HL-60 (cell line): ENCODE measurements at regions not wholly inside any gene's neighbourhood (a gene's known extent, or its start where the extent isn't known, plus 50 kb on each side); places are given as distances from the start of the nearest gene placed in this dataset.

Experiments
- DNase-seq, 2 experiments: peaks; one replicate each; pipeline ENCODE4 v3.0.0-alpha.2; 2010 to 2020; ENCODE audit warnings: low read depth in 1 of 2, low spot score in 1 of 2
- H3K27ac ChIP-seq: fragments of 250-450 bp; sonication (Bioruptor Pico); replicated peaks from 2 replicates; pipeline ENCODE4 v1.5.1; 2020; ENCODE audit warnings: mild to moderate bottlenecking, moderate library complexity
- H3K27me3 ChIP-seq: fragments of 250-450 bp; sonication (Bioruptor Pico); 2 replicates; pipeline ENCODE4 v1.5.1; 2021; ENCODE audit warnings: mild to moderate bottlenecking, moderate library complexity; ENCODE audit not compliant: insufficient read depth, poor library complexity, severe bottlenecking
- H3K4me3 ChIP-seq: replicated peaks from 2 replicates; pipeline ENCODE4 v1.5.1; 2011; ENCODE audit warnings: mild to moderate bottlenecking, control low read depth, low read length; ENCODE audit not compliant: insufficient read depth
- CTCF ChIP-seq: IDR thresholded peaks from one replicate; pipeline ENCODE4 v1.5.1; 2011; ENCODE audit warnings: low read length, control low read depth, inconsistent platforms; ENCODE audit not compliant: insufficient read depth
- GABPA ChIP-seq: IDR thresholded peaks from 2 replicates; pipeline ENCODE4 v1.6.1; 2012; ENCODE audit warnings: low read depth
- POLR2AphosphoS5 ChIP-seq: IDR thresholded peaks from 2 replicates; pipeline ENCODE4 v1.6.1; 2012; ENCODE audit warnings: low read depth
- REST ChIP-seq: IDR thresholded peaks from 2 replicates; pipeline ENCODE4 v1.6.1; 2012; ENCODE audit warnings: low read depth; ENCODE audit not compliant: insufficient replicate concordance
- SPI1 ChIP-seq: IDR thresholded peaks from 2 replicates; pipeline ENCODE4 v1.6.1; 2012; ENCODE audit warnings: low read depth, mild to moderate bottlenecking, borderline replicate concordance

- H3K27ac ChIP-seq, result no peak overlapping the region
- H3K4me3 ChIP-seq, result no peak overlapping the region
- no peak for DNase-seq
- TF ChIP-seq GABPA (no peak), SPI1 (no peak), REST (no peak), CTCF (no peak), POLR2AphosphoS5 (no peak)
- no peaks in the 10 kb centered on the region for H3K27me3 ChIP-seq
Measured at GRCh38 chr14:55760789-55761566, 181.0 kb downstream of the KTN1 start.

GRCh38 chr14:55761651-55762050 lies 181.6 kb downstream of the KTN1 start:
- no peak overlapping the region for H3K27ac ChIP-seq
- no peak for DNase-seq
- no peak for TF ChIP-seq REST
- TF ChIP-seq CTCF, result no peak
- no peak for TF ChIP-seq POLR2AphosphoS5
- no peak for TF ChIP-seq GABPA
- no peak for TF ChIP-seq SPI1

GRCh38 chr14:55762595-55763232 lies 182.7 kb downstream of the KTN1 start:
- Histone ChIP-seq H3K27ac (no peak overlapping the region), H3K4me3 (no peak overlapping the region), H3K27me3 (no peaks in the 10 kb centered on the region)
- DNase-seq, result no peak
- TF ChIP-seq REST, result no peak
- no peak for TF ChIP-seq GABPA
- TF ChIP-seq POLR2AphosphoS5, result no peak
- no peak for TF ChIP-seq CTCF

More at GRCh38 chr14:55761651-55762050, 181.6 kb downstream of the KTN1 start:
- Histone ChIP-seq H3K4me3 (no peak overlapping the region), H3K27me3 (no peaks in the 10 kb centered on the region)
